ENCODE measurements at regions not wholly inside any gene's neighbourhood (a gene's known extent, or its start where the extent isn't known, plus 50 kb on each side); places are given as distances from the start of the nearest gene placed in this dataset.

- Histone ChIP-seq H3K27ac (ENCODE audit: low read length) (no peak overlapping the region), H3K4me3 (ENCODE audit: low read length) (no peak overlapping the region), H3K27me3 (ENCODE audit: control insufficient read depth, insufficient read depth, low read length) (peaks cover 2% of the 10 kb centered on the region), H3K4me1 (ENCODE audit: control insufficient read depth, insufficient read depth, low read length) (no peaks in the 10 kb centered on the region), H3K36me3 (ENCODE audit: control insufficient read depth, insufficient read depth, low read length) (no peaks in the 10 kb centered on the region), H3K9me3 (ENCODE audit: control insufficient read depth, low read depth, low read length) (no peaks in the 10 kb centered on the region)
- 67% methylated on average over 2 of the region's 2 CpGs for WGBS (ENCODE audit: insufficient coverage, low lambda C conversion rate)
- DNase-seq = no peak
Measured at GRCh38 chr11:111194860-111195568, 50.5 kb upstream of the POU2AF2 start.

- Histone ChIP-seq H3K27me3 (ENCODE audit: control insufficient read depth, insufficient read depth, low read length) (peaks cover 2% of the 10 kb centered on the region), H3K9me3 (ENCODE audit: control insufficient read depth, low read depth, low read length) (no peaks in the 10 kb centered on the region), H3K27ac (ENCODE audit: low read length) (no peak overlapping the region), H3K4me1 (ENCODE audit: control insufficient read depth, insufficient read depth, low read length) (no peaks in the 10 kb centered on the region), H3K4me3 (ENCODE audit: low read length) (no peak overlapping the region), H3K36me3 (ENCODE audit: control insufficient read depth, insufficient read depth, low read length) (no peaks in the 10 kb centered on the region)
- WGBS (ENCODE audit: insufficient coverage, low lambda C conversion rate) = no CpG with 5 or more reads among the region's 1 CpG
- no peak for DNase-seq
Measured at GRCh38 chr11:111193924-111194490, 51.5 kb upstream of the POU2AF2 start.

- Histone ChIP-seq H3K36me3 (ENCODE audit: control insufficient read depth, insufficient read depth, low read length) (no peaks in the 10 kb centered on the region), H3K27me3 (ENCODE audit: control insufficient read depth, insufficient read depth, low read length) (peaks cover 2% of the 10 kb centered on the region), H3K9me3 (ENCODE audit: control insufficient read depth, low read depth, low read length) (no peaks in the 10 kb centered on the region), H3K4me3 (ENCODE audit: low read length) (no peak overlapping the region), H3K4me1 (ENCODE audit: control insufficient read depth, insufficient read depth, low read length) (no peaks in the 10 kb centered on the region), H3K27ac (ENCODE audit: low read length) (no peak overlapping the region)
- DNase-seq = no peak
- WGBS (ENCODE audit: insufficient coverage, low lambda C conversion rate) = 43% methylated on average over 1 of the region's 2 CpGs
Measured at GRCh38 chr11:111189466-111189865, 56.1 kb upstream of the POU2AF2 start.

GRCh38 chr11:111186308-111186915 is 59.1 kb upstream of the POU2AF2 start:
- H3K9me3 ChIP-seq (ENCODE audit: control insufficient read depth, low read depth, low read length) = no peaks in the 10 kb centered on the region
- 79% methylated on average over 2 of the region's 3 CpGs for WGBS (ENCODE audit: insufficient coverage, low lambda C conversion rate)
- H3K36me3 ChIP-seq (ENCODE audit: control insufficient read depth, insufficient read depth, low read length) = no peaks in the 10 kb centered on the region
- no peak for DNase-seq
- H3K27me3 ChIP-seq (ENCODE audit: control insufficient read depth, insufficient read depth, low read length) = no peaks in the 10 kb centered on the region
- no peaks in the 10 kb centered on the region for H3K4me1 ChIP-seq (ENCODE audit: control insufficient read depth, insufficient read depth, low read length)
- no peak overlapping the region for H3K27ac ChIP-seq (ENCODE audit: low read length)
- no peak overlapping the region for H3K4me3 ChIP-seq (ENCODE audit: low read length)

GRCh38 chr11:111185266-111185665 is 60.3 kb upstream of the POU2AF2 start:
- no peaks in the 10 kb centered on the region for H3K27me3 ChIP-seq (ENCODE audit: control insufficient read depth, insufficient read depth, low read length)
- no peaks in the 10 kb centered on the region for H3K36me3 ChIP-seq (ENCODE audit: control insufficient read depth, insufficient read depth, low read length)
- H3K27ac ChIP-seq (ENCODE audit: low read length) = no peak overlapping the region
- no peaks in the 10 kb centered on the region for H3K4me1 ChIP-seq (ENCODE audit: control insufficient read depth, insufficient read depth, low read length)
- no peaks in the 10 kb centered on the region for H3K9me3 ChIP-seq (ENCODE audit: control insufficient read depth, low read depth, low read length)
- WGBS (ENCODE audit: insufficient coverage, low lambda C conversion rate) = 20% methylated on average over 1 of the region's 2 CpGs
- DNase-seq = no peak
- H3K4me3 ChIP-seq (ENCODE audit: low read length) = no peak overlapping the region

- Histone ChIP-seq H3K4me3 (ENCODE audit: low read length) (no peak overlapping the region), H3K27me3 (ENCODE audit: control insufficient read depth, insufficient read depth, low read length) (no peaks in the 10 kb centered on the region), H3K9me3 (ENCODE audit: control insufficient read depth, low read depth, low read length) (no peaks in the 10 kb centered on the region), H3K27ac (ENCODE audit: low read length) (no peak overlapping the region), H3K4me1 (ENCODE audit: control insufficient read depth, insufficient read depth, low read length) (no peaks in the 10 kb centered on the region), H3K36me3 (ENCODE audit: control insufficient read depth, insufficient read depth, low read length) (no peaks in the 10 kb centered on the region)
- no peak for DNase-seq
Measured at GRCh38 chr11:111183706-111184105, 61.8 kb upstream of the POU2AF2 start.

- 93% methylated on average over 2 of the region's 5 CpGs for WGBS (ENCODE audit: insufficient coverage, low lambda C conversion rate)
- no peaks in the 10 kb centered on the region for H3K36me3 ChIP-seq (ENCODE audit: control insufficient read depth, insufficient read depth, low read length)
- no peak for DNase-seq
- no peak overlapping the region for H3K4me3 ChIP-seq (ENCODE audit: low read length)
- H3K27me3 ChIP-seq (ENCODE audit: control insufficient read depth, insufficient read depth, low read length) = no peaks in the 10 kb centered on the region
- no peak overlapping the region for H3K27ac ChIP-seq (ENCODE audit: low read length)
- no peaks in the 10 kb centered on the region for H3K9me3 ChIP-seq (ENCODE audit: control insufficient read depth, low read depth, low read length)
- H3K4me1 ChIP-seq (ENCODE audit: control insufficient read depth, insufficient read depth, low read length) = no peaks in the 10 kb centered on the region
Measured at GRCh38 chr11:111179184-111179910, 66.2 kb upstream of the POU2AF2 start.

- no peak for DNase-seq
- Histone ChIP-seq H3K4me3 (ENCODE audit: low read length) (no peak overlapping the region), H3K4me1 (ENCODE audit: control insufficient read depth, insufficient read depth, low read length) (no peaks in the 10 kb centered on the region)
Measured at GRCh38 chr11:111177037-111177871, 68.3 kb upstream of the POU2AF2 start.

GRCh38 chr11:111176603-111177002 is 68.9 kb upstream of the POU2AF2 start:
- Histone ChIP-seq H3K36me3 (ENCODE audit: control insufficient read depth, insufficient read depth, low read length) (no peaks in the 10 kb centered on the region), H3K9me3 (ENCODE audit: control insufficient read depth, low read depth, low read length) (no peaks in the 10 kb centered on the region), H3K4me3 (ENCODE audit: low read length) (no peak overlapping the region), H3K4me1 (ENCODE audit: control insufficient read depth, insufficient read depth, low read length) (no peaks in the 10 kb centered on the region), H3K27ac (ENCODE audit: low read length) (no peak overlapping the region), H3K27me3 (ENCODE audit: control insufficient read depth, insufficient read depth, low read length) (no peaks in the 10 kb centered on the region)
- DNase-seq = no peak
- WGBS (ENCODE audit: insufficient coverage, low lambda C conversion rate) = 100% methylated on average over 1 of the region's 4 CpGs

More at GRCh38 chr11:111177037-111177871, 68.3 kb upstream of the POU2AF2 start:
- H3K27ac ChIP-seq (ENCODE audit: low read length) = no peak overlapping the region
- no peaks in the 10 kb centered on the region for H3K9me3 ChIP-seq (ENCODE audit: control insufficient read depth, low read depth, low read length)
- no peaks in the 10 kb centered on the region for H3K36me3 ChIP-seq (ENCODE audit: control insufficient read depth, insufficient read depth, low read length)
- H3K27me3 ChIP-seq (ENCODE audit: control insufficient read depth, insufficient read depth, low read length) = no peaks in the 10 kb centered on the region

GRCh38 chr11:111173221-111173620 is 72.3 kb upstream of the POU2AF2 start:
- Histone ChIP-seq H3K4me3 (ENCODE audit: low read length) (no peak overlapping the region), H3K9me3 (ENCODE audit: control insufficient read depth, low read depth, low read length) (no peaks in the 10 kb centered on the region), H3K27me3 (ENCODE audit: control insufficient read depth, insufficient read depth, low read length) (no peaks in the 10 kb centered on the region), H3K27ac (ENCODE audit: low read length) (no peak overlapping the region), H3K4me1 (ENCODE audit: control insufficient read depth, insufficient read depth, low read length) (no peaks in the 10 kb centered on the region), H3K36me3 (ENCODE audit: control insufficient read depth, insufficient read depth, low read length) (no peaks in the 10 kb centered on the region)
- WGBS (ENCODE audit: insufficient coverage, low lambda C conversion rate) = 89% methylated on average over 3 of the region's 3 CpGs
- no peak for DNase-seq

All from large intestine (tissue), 3 donors.